IMR-90 (cell line): ENCODE measurements at regions not wholly inside any gene's neighbourhood (a gene's known extent, or its start where the extent isn't known, plus 50 kb on each side); places are given as distances from the start of the nearest gene placed in this dataset.
A peak's percentile ranks its signal among the peaks of the same experiment; 100 is the strongest.

ENCODE experiments used
- ATAC-seq: fragments of 200-7000 bp; cut with Tn5 transposase; 2 replicates; pipeline ENCODE4 v1.9.1; 2020; ENCODE audit warnings: low read depth, mild to moderate bottlenecking, moderate library complexity
- BruUV-seq: library from RNA; stranded (reverse); fragments of 400-500 nt; replicated peaks from 2 replicates; lab custom pipeline; 2021; lab: Mats Ljungman, UMichigan
- CTCF ChIA-PET: fragments of 300-600 bp; formaldehyde crosslinking; extraction: SDS; loops from one replicate; lab custom pipeline; 2021; ENCODE audit warnings: antibody characterized with exemption; lab: Yijun Ruan, JAX
- POLR2A ChIA-PET: fragments of 300-600 bp; sonication (Branson Sonifier 250); formaldehyde crosslinking; loops from one replicate; lab custom pipeline; 2022; ENCODE audit warnings: antibody characterized with exemption; ENCODE audit not compliant: unreplicated experiment; lab: Charles Lee
- DNase-seq: peaks from one replicate; pipeline ENCODE4 v3.0.0; 2013
- H2AFZ ChIP-seq: replicated peaks from 2 replicates; pipeline ENCODE3; 2013; ENCODE audit warnings: low read length, mild to moderate bottlenecking; ENCODE audit not compliant: poor library complexity
- H2AK5ac ChIP-seq: 2 replicates; pipeline ENCODE4 v1.6.1; 2013; ENCODE audit warnings: low read depth, low read length, inconsistent platforms
- H2AK9ac ChIP-seq: replicated peaks from 2 replicates; pipeline ENCODE3; 2013; ENCODE audit warnings: mild to moderate bottlenecking, low read depth, low read length, moderate library complexity; ENCODE audit not compliant: poor library complexity
- H2BK120ac ChIP-seq: 2 replicates; pipeline ENCODE4 v1.6.1; 2013; ENCODE audit warnings: low read depth, low read length, inconsistent platforms
- H2BK15ac ChIP-seq: 3 replicates; pipeline ENCODE4 v1.6.1; 2013; ENCODE audit warnings: low read depth, low read length, inconsistent platforms
- H2BK20ac ChIP-seq: 2 replicates; pipeline ENCODE4 v1.6.1; 2013; ENCODE audit warnings: low read depth, mild to moderate bottlenecking, inconsistent platforms, low read length, moderate library complexity
- H2BK5ac ChIP-seq: 2 replicates; pipeline ENCODE4 v1.6.1; 2013; ENCODE audit warnings: mild to moderate bottlenecking, low read depth, low read length, inconsistent platforms; ENCODE audit not compliant: poor library complexity, severe bottlenecking
- H3K14ac ChIP-seq: replicated peaks from 2 replicates; pipeline ENCODE4 v1.6.1; 2013; ENCODE audit warnings: low read depth, low read length, inconsistent platforms
- H3K18ac ChIP-seq: 2 replicates; pipeline ENCODE4 v1.6.1; 2013; ENCODE audit warnings: low read depth, low read length, control low read depth
- H3K23ac ChIP-seq: 2 replicates; pipeline ENCODE4 v1.6.1; 2013; ENCODE audit warnings: low read depth, low read length, inconsistent platforms
- H3K27ac ChIP-seq: 2 replicates; pipeline ENCODE4 v1.5.1; 2013; ENCODE audit warnings: mild to moderate bottlenecking, control low read depth, low read length; ENCODE audit not compliant: insufficient read depth
- H3K27me3 ChIP-seq: 2 replicates; pipeline ENCODE4 v1.6.1; 2013; ENCODE audit warnings: low read length; ENCODE audit not compliant: control insufficient read depth, insufficient read depth
- H3K36me3 ChIP-seq: 2 replicates; pipeline ENCODE4 v1.6.1; 2013; ENCODE audit warnings: low read length, mixed read lengths; ENCODE audit not compliant: control insufficient read depth, insufficient read depth
- H3K4ac ChIP-seq: 2 replicates; pipeline ENCODE4 v1.6.1; 2013; ENCODE audit warnings: low read depth, low read length, inconsistent platforms
- H3K4me1 ChIP-seq: 2 replicates; pipeline ENCODE4 v1.6.1; 2013; ENCODE audit warnings: low read length, mixed read lengths; ENCODE audit not compliant: control insufficient read depth, insufficient read depth
- H3K4me2 ChIP-seq: 2 replicates; pipeline ENCODE4 v1.6.1; 2013; ENCODE audit warnings: low read depth, mild to moderate bottlenecking, control low read depth, low read length, moderate library complexity
- H3K4me3 ChIP-seq: 2 replicates; pipeline ENCODE4 v1.5.1; 2013; ENCODE audit warnings: low read depth, mild to moderate bottlenecking, control low read depth, low read length, moderate library complexity; ENCODE audit not compliant: insufficient read depth
- H3K56ac ChIP-seq: 2 replicates; pipeline ENCODE4 v1.6.1; 2013; ENCODE audit warnings: low read length, inconsistent platforms; ENCODE audit not compliant: insufficient read depth; ENCODE audit errors: extremely low read depth
- H3K79me1 ChIP-seq, 2 experiments: 2 replicates each; pipeline ENCODE4 v1.6.1; 2013; ENCODE audit warnings: low read length in 2 of 2, inconsistent platforms in 1 of 2, low read depth in 1 of 2
- H3K9ac ChIP-seq: 2 replicates; pipeline ENCODE4 v1.6.1; 2013; ENCODE audit warnings: low read depth, low read length, control low read depth
- H3K9me1 ChIP-seq: 2 replicates; pipeline ENCODE4 v1.6.1; 2013; ENCODE audit warnings: low read length, inconsistent platforms; ENCODE audit not compliant: insufficient read depth
- H3K9me3 ChIP-seq: 2 replicates; pipeline ENCODE4 v1.6.1; 2013; ENCODE audit warnings: low read length; ENCODE audit not compliant: control insufficient read depth, insufficient read depth
- H4K20me1 ChIP-seq: 2 replicates; pipeline ENCODE4 v1.6.1; 2013; ENCODE audit warnings: low read length, inconsistent platforms; ENCODE audit not compliant: insufficient read depth
- H4K5ac ChIP-seq: 2 replicates; pipeline ENCODE4 v1.6.1; 2013; ENCODE audit warnings: mild to moderate bottlenecking, low read depth, low read length, control low read depth
- H4K8ac ChIP-seq, 2 experiments: 2 replicates each; pipeline ENCODE4 v1.6.1; 2013; ENCODE audit warnings: low read depth in 2 of 2, low read length in 2 of 2, control low read depth in 1 of 2, inconsistent platforms in 1 of 2
- H4K91ac ChIP-seq: 2 replicates; pipeline ENCODE4 v1.6.1; 2013; ENCODE audit warnings: low read depth, low read length, inconsistent platforms; ENCODE audit not compliant: insufficient read depth
- BHLHE40 ChIP-seq: fragments of 150-350 bp; IDR thresholded peaks from 2 replicates; pipeline ENCODE4 v1.6.1; 2016; ENCODE audit warnings: mild to moderate bottlenecking, low read depth, low read length
- CEBPB ChIP-seq: IDR thresholded peaks from 2 replicates; pipeline ENCODE4 v1.6.1; 2012; ENCODE audit warnings: low read depth, low read length, improper control_type of control experiment
- CHD1 ChIP-seq: IDR thresholded peaks from 2 replicates; pipeline ENCODE4 v1.6.1; 2012; ENCODE audit warnings: low read depth, low read length, improper control_type of control experiment
- CTCF ChIP-seq: conservative IDR thresholded peaks from 2 replicates; pipeline ENCODE4 v1.5.1; 2012; ENCODE audit warnings: mild to moderate bottlenecking, low read depth, low read length, improper control_type of control experiment
- ELK1 ChIP-seq: fragments of 150-350 bp; IDR thresholded peaks from 2 replicates; pipeline ENCODE4 v1.6.1; 2016; ENCODE audit warnings: low read depth, mild to moderate bottlenecking, low read length, moderate library complexity, borderline replicate concordance
- FOS ChIP-seq: fragments of 150-350 bp; IDR thresholded peaks from 2 replicates; pipeline ENCODE4 v1.6.1; 2016; ENCODE audit warnings: low read depth, low read length
- MAFK ChIP-seq: IDR thresholded peaks from 2 replicates; pipeline ENCODE4 v1.6.1; 2012; ENCODE audit warnings: low read depth, low read length, improper control_type of control experiment
- MAZ ChIP-seq: IDR thresholded peaks from 2 replicates; pipeline ENCODE4 v1.6.1; 2012; ENCODE audit warnings: low read depth, mild to moderate bottlenecking, low read length, improper control_type of control experiment, moderate library complexity, borderline replicate concordance
- MXI1 ChIP-seq: IDR thresholded peaks from 2 replicates; pipeline ENCODE4 v1.6.1; 2012; ENCODE audit warnings: low read depth, mild to moderate bottlenecking, low read length, moderate library complexity, borderline replicate concordance
- NFE2L2 ChIP-seq: fragments of 150-350 bp; IDR thresholded peaks from 2 replicates; pipeline ENCODE4 v1.6.1; 2016; ENCODE audit warnings: low read depth, mild to moderate bottlenecking, low read length
- POLR2A ChIP-seq: IDR thresholded peaks from 2 replicates; pipeline ENCODE4 v1.6.1; 2012; ENCODE audit warnings: mild to moderate bottlenecking, low read depth, low read length
- RAD21 ChIP-seq: IDR thresholded peaks from 2 replicates; pipeline ENCODE4 v1.6.1; 2012; ENCODE audit warnings: low read length, improper control_type of control experiment
- RCOR1 ChIP-seq: IDR thresholded peaks from 2 replicates; pipeline ENCODE4 v1.6.1; 2012; ENCODE audit warnings: mild to moderate bottlenecking, low read length, improper control_type of control experiment; ENCODE audit not compliant: insufficient replicate concordance
- RFX5 ChIP-seq: IDR thresholded peaks from 2 replicates; pipeline ENCODE4 v1.8.0; 2012; ENCODE audit warnings: low read depth, mild to moderate bottlenecking, low read length, moderate library complexity
- SMC3 ChIP-seq: fragments of 150-350 bp; IDR thresholded peaks from 2 replicates; pipeline ENCODE4 v1.6.1; 2016; ENCODE audit warnings: low read depth, mild to moderate bottlenecking, antibody characterized with exemption, low read length, moderate library complexity
- USF2 ChIP-seq: fragments of 150-350 bp; IDR thresholded peaks from 2 replicates; pipeline ENCODE4 v1.6.1; 2017; ENCODE audit warnings: mild to moderate bottlenecking, antibody characterized with exemption, low read length, low read depth
- WGBS, 2 experiments: methylation state at CpG; one replicate each; pipeline versions ENCODE4 v1.1.5 to v1.1.7; 2013; ENCODE audit warnings: missing lambda C conversion rate in 2 of 2; ENCODE audit not compliant: insufficient read length in 1 of 2; ENCODE audit errors: extremely low coverage in 2 of 2; 5-methylcytosine and 5-hydroxymethylcytosine counted together
- dilution Hi-C: fragments of 300-500 bp; cut with HindIII; formaldehyde crosslinking; loops from one replicate; pipeline ENCODE4 v1.14.3; 2018; ENCODE audit warnings: low sequenced_read_pairs; ENCODE audit not compliant: unreplicated experiment
- in situ Hi-C: fragments of 300-500 bp; cut with MboI; formaldehyde crosslinking; loops from 3 replicates; pipeline ENCODE4 v1.14.3; 2019; ENCODE audit warnings: low sequenced_read_pairs, inconsistent platforms, mixed read lengths
- intact Hi-C: fragments of 100-400 bp; cut with micrococcal nuclease; formaldehyde crosslinking; loops from 2 replicates; pipeline ENCODE4 v1.10.0; 2022

- no peak for DNase-seq
- Histone ChIP-seq H2BK5ac (no peak overlapping the region), H3K14ac (0 out of 2 replicates have a peak overlapping the region, but pooled peaks have one; percentile 23), H4K20me1 (no peaks in the 10 kb centered on the region), H3K4ac (peak overlapping the region; percentile 24; the same call in 1 of the 2 replicates), H2AK9ac (no peak overlapping the region), H3K9me3 (no peaks in the 10 kb centered on the region), H3K9me1 (peaks cover 2% of the 10 kb centered on the region), H3K4me2 (no peak overlapping the region), H3K4me3 (no peak overlapping the region), H3K56ac (no peak overlapping the region), H3K23ac (no peak overlapping the region), H3K18ac (no peak overlapping the region), H4K8ac (no peak overlapping the region; a peak in 3 of 4 replicates), H2BK15ac (peak overlapping the region; percentile 54; the same call in 1 of the 3 replicates), H3K4me1 (peaks cover 9% of the 10 kb centered on the region), H3K79me1 (no peaks in the 10 kb centered on the region), H2BK20ac (peak overlapping the region; percentile 48; the same call in 1 of the 2 replicates), H3K27me3 (no peaks in the 10 kb centered on the region), H2AFZ (no peak overlapping the region), H4K91ac (no peak overlapping the region), H2AK5ac (peak overlapping the region; percentile 49; the same call in 1 of the 2 replicates), H3K27ac (no peak overlapping the region), H3K36me3 (no peaks in the 10 kb centered on the region), H2BK120ac (peak overlapping the region; percentile 9; the same call in 1 of the 2 replicates), H3K9ac (no peak overlapping the region), H4K5ac (no peak overlapping the region)
- POLR2A ChIA-PET: no interaction called here
- TF ChIP-seq RCOR1 (no peak), USF2 (no peak), POLR2A (no peak), MAZ (no peak), MAFK (no peak), CTCF (no peak), NFE2L2 (no peak), RAD21 (no peak), RFX5 (no peak), BHLHE40 (no peak), MXI1 (no peak), ELK1 (no peak), SMC3 (no peak), CHD1 (no peak), FOS (no peak), CEBPB (no peak)
- in situ Hi-C loops (no loop called here), intact Hi-C loops (no loop called here), dilution Hi-C loops (no loop called here)
- CTCF ChIA-PET: interaction anchor here (0.6 to 0.7 kb wide), 2 partner anchors 9 to 22 kb away, joined by 3 to 6 read pairs; no protein-coding TSS in a partner anchor
- BruUV-seq: no TSS peak
- ATAC-seq: no peak
- 100% methylated on average over 2 of the region's 5 CpGs; no CpG with 5 or more reads in 1 of the 2 experiments for WGBS, 2 experiments
Observed at GRCh38 chr1:98331718-98332311, 329.7 kb upstream of the SNX7 start.
